IMR-90 (cell line): ENCODE measurements at regions not wholly inside any gene's neighbourhood (a gene's known extent, or its start where the extent isn't known, plus 50 kb on each side); places are given as distances from the start of the nearest gene placed in this dataset.

Source experiments
- ATAC-seq: fragments of 200-7000 bp; cut with Tn5 transposase; 2 replicates; pipeline ENCODE4 v1.9.1; 2020; ENCODE audit warnings: low read depth, mild to moderate bottlenecking, moderate library complexity
- BruUV-seq: library from RNA; stranded (reverse); fragments of 400-500 nt; replicated peaks from 2 replicates; lab custom pipeline; 2021; lab: Mats Ljungman, UMichigan
- CTCF ChIA-PET: fragments of 300-600 bp; formaldehyde crosslinking; extraction: SDS; loops from one replicate; lab custom pipeline; 2021; ENCODE audit warnings: antibody characterized with exemption; lab: Yijun Ruan, JAX
- POLR2A ChIA-PET: fragments of 300-600 bp; sonication (Branson Sonifier 250); formaldehyde crosslinking; loops from one replicate; lab custom pipeline; 2022; ENCODE audit warnings: antibody characterized with exemption; ENCODE audit not compliant: unreplicated experiment; lab: Charles Lee
- DNase-seq: peaks from one replicate; pipeline ENCODE4 v3.0.0; 2013
- H2AFZ ChIP-seq: replicated peaks from 2 replicates; pipeline ENCODE3; 2013; ENCODE audit warnings: low read length, mild to moderate bottlenecking; ENCODE audit not compliant: poor library complexity
- H2AK5ac ChIP-seq: 2 replicates; pipeline ENCODE4 v1.6.1; 2013; ENCODE audit warnings: low read depth, low read length, inconsistent platforms
- H2AK9ac ChIP-seq: replicated peaks from 2 replicates; pipeline ENCODE3; 2013; ENCODE audit warnings: mild to moderate bottlenecking, low read depth, low read length, moderate library complexity; ENCODE audit not compliant: poor library complexity
- H2BK120ac ChIP-seq: 2 replicates; pipeline ENCODE4 v1.6.1; 2013; ENCODE audit warnings: low read depth, low read length, inconsistent platforms
- H2BK15ac ChIP-seq: 3 replicates; pipeline ENCODE4 v1.6.1; 2013; ENCODE audit warnings: low read depth, low read length, inconsistent platforms
- H2BK20ac ChIP-seq: 2 replicates; pipeline ENCODE4 v1.6.1; 2013; ENCODE audit warnings: low read depth, mild to moderate bottlenecking, inconsistent platforms, low read length, moderate library complexity
- H2BK5ac ChIP-seq: 2 replicates; pipeline ENCODE4 v1.6.1; 2013; ENCODE audit warnings: mild to moderate bottlenecking, low read depth, low read length, inconsistent platforms; ENCODE audit not compliant: poor library complexity, severe bottlenecking
- H3K14ac ChIP-seq: replicated peaks from 2 replicates; pipeline ENCODE4 v1.6.1; 2013; ENCODE audit warnings: low read depth, low read length, inconsistent platforms
- H3K18ac ChIP-seq: 2 replicates; pipeline ENCODE4 v1.6.1; 2013; ENCODE audit warnings: low read depth, low read length, control low read depth
- H3K23ac ChIP-seq: 2 replicates; pipeline ENCODE4 v1.6.1; 2013; ENCODE audit warnings: low read depth, low read length, inconsistent platforms
- H3K27ac ChIP-seq: 2 replicates; pipeline ENCODE4 v1.5.1; 2013; ENCODE audit warnings: mild to moderate bottlenecking, control low read depth, low read length; ENCODE audit not compliant: insufficient read depth
- H3K27me3 ChIP-seq: 2 replicates; pipeline ENCODE4 v1.6.1; 2013; ENCODE audit warnings: low read length; ENCODE audit not compliant: control insufficient read depth, insufficient read depth
- H3K36me3 ChIP-seq: 2 replicates; pipeline ENCODE4 v1.6.1; 2013; ENCODE audit warnings: low read length, mixed read lengths; ENCODE audit not compliant: control insufficient read depth, insufficient read depth
- H3K4ac ChIP-seq: 2 replicates; pipeline ENCODE4 v1.6.1; 2013; ENCODE audit warnings: low read depth, low read length, inconsistent platforms
- H3K4me1 ChIP-seq: 2 replicates; pipeline ENCODE4 v1.6.1; 2013; ENCODE audit warnings: low read length, mixed read lengths; ENCODE audit not compliant: control insufficient read depth, insufficient read depth
- H3K4me2 ChIP-seq: 2 replicates; pipeline ENCODE4 v1.6.1; 2013; ENCODE audit warnings: low read depth, mild to moderate bottlenecking, control low read depth, low read length, moderate library complexity
- H3K4me3 ChIP-seq: 2 replicates; pipeline ENCODE4 v1.5.1; 2013; ENCODE audit warnings: low read depth, mild to moderate bottlenecking, control low read depth, low read length, moderate library complexity; ENCODE audit not compliant: insufficient read depth
- H3K56ac ChIP-seq: 2 replicates; pipeline ENCODE4 v1.6.1; 2013; ENCODE audit warnings: low read length, inconsistent platforms; ENCODE audit not compliant: insufficient read depth; ENCODE audit errors: extremely low read depth
- H3K79me1 ChIP-seq, 2 experiments: 2 replicates each; pipeline ENCODE4 v1.6.1; 2013; ENCODE audit warnings: low read length in 2 of 2, inconsistent platforms in 1 of 2, low read depth in 1 of 2
- H3K9ac ChIP-seq: 2 replicates; pipeline ENCODE4 v1.6.1; 2013; ENCODE audit warnings: low read depth, low read length, control low read depth
- H3K9me1 ChIP-seq: 2 replicates; pipeline ENCODE4 v1.6.1; 2013; ENCODE audit warnings: low read length, inconsistent platforms; ENCODE audit not compliant: insufficient read depth
- H3K9me3 ChIP-seq: 2 replicates; pipeline ENCODE4 v1.6.1; 2013; ENCODE audit warnings: low read length; ENCODE audit not compliant: control insufficient read depth, insufficient read depth
- H4K20me1 ChIP-seq: 2 replicates; pipeline ENCODE4 v1.6.1; 2013; ENCODE audit warnings: low read length, inconsistent platforms; ENCODE audit not compliant: insufficient read depth
- H4K5ac ChIP-seq: 2 replicates; pipeline ENCODE4 v1.6.1; 2013; ENCODE audit warnings: mild to moderate bottlenecking, low read depth, low read length, control low read depth
- H4K8ac ChIP-seq, 2 experiments: 2 replicates each; pipeline ENCODE4 v1.6.1; 2013; ENCODE audit warnings: low read depth in 2 of 2, low read length in 2 of 2, control low read depth in 1 of 2, inconsistent platforms in 1 of 2
- H4K91ac ChIP-seq: 2 replicates; pipeline ENCODE4 v1.6.1; 2013; ENCODE audit warnings: low read depth, low read length, inconsistent platforms; ENCODE audit not compliant: insufficient read depth
- CHD1 ChIP-seq: IDR thresholded peaks from 2 replicates; pipeline ENCODE4 v1.6.1; 2012; ENCODE audit warnings: low read depth, low read length, improper control_type of control experiment
- CTCF ChIP-seq: conservative IDR thresholded peaks from 2 replicates; pipeline ENCODE4 v1.5.1; 2012; ENCODE audit warnings: mild to moderate bottlenecking, low read depth, low read length, improper control_type of control experiment
- ELK1 ChIP-seq: fragments of 150-350 bp; IDR thresholded peaks from 2 replicates; pipeline ENCODE4 v1.6.1; 2016; ENCODE audit warnings: low read depth, mild to moderate bottlenecking, low read length, moderate library complexity, borderline replicate concordance
- FOS ChIP-seq: fragments of 150-350 bp; IDR thresholded peaks from 2 replicates; pipeline ENCODE4 v1.6.1; 2016; ENCODE audit warnings: low read depth, low read length
- MAFK ChIP-seq: IDR thresholded peaks from 2 replicates; pipeline ENCODE4 v1.6.1; 2012; ENCODE audit warnings: low read depth, low read length, improper control_type of control experiment
- MAZ ChIP-seq: IDR thresholded peaks from 2 replicates; pipeline ENCODE4 v1.6.1; 2012; ENCODE audit warnings: low read depth, mild to moderate bottlenecking, low read length, improper control_type of control experiment, moderate library complexity, borderline replicate concordance
- MXI1 ChIP-seq: IDR thresholded peaks from 2 replicates; pipeline ENCODE4 v1.6.1; 2012; ENCODE audit warnings: low read depth, mild to moderate bottlenecking, low read length, moderate library complexity, borderline replicate concordance
- POLR2A ChIP-seq: IDR thresholded peaks from 2 replicates; pipeline ENCODE4 v1.6.1; 2012; ENCODE audit warnings: mild to moderate bottlenecking, low read depth, low read length
- RAD21 ChIP-seq: IDR thresholded peaks from 2 replicates; pipeline ENCODE4 v1.6.1; 2012; ENCODE audit warnings: low read length, improper control_type of control experiment
- RCOR1 ChIP-seq: IDR thresholded peaks from 2 replicates; pipeline ENCODE4 v1.6.1; 2012; ENCODE audit warnings: mild to moderate bottlenecking, low read length, improper control_type of control experiment; ENCODE audit not compliant: insufficient replicate concordance
- RFX5 ChIP-seq: IDR thresholded peaks from 2 replicates; pipeline ENCODE4 v1.8.0; 2012; ENCODE audit warnings: low read depth, mild to moderate bottlenecking, low read length, moderate library complexity
- SMC3 ChIP-seq: fragments of 150-350 bp; IDR thresholded peaks from 2 replicates; pipeline ENCODE4 v1.6.1; 2016; ENCODE audit warnings: low read depth, mild to moderate bottlenecking, antibody characterized with exemption, low read length, moderate library complexity
- USF2 ChIP-seq: fragments of 150-350 bp; IDR thresholded peaks from 2 replicates; pipeline ENCODE4 v1.6.1; 2017; ENCODE audit warnings: mild to moderate bottlenecking, antibody characterized with exemption, low read length, low read depth
- WGBS, 2 experiments: methylation state at CpG; one replicate each; pipeline versions ENCODE4 v1.1.5 to v1.1.7; 2013; ENCODE audit warnings: missing lambda C conversion rate in 2 of 2; ENCODE audit not compliant: insufficient read length in 1 of 2; ENCODE audit errors: extremely low coverage in 2 of 2; 5-methylcytosine and 5-hydroxymethylcytosine counted together
- dilution Hi-C: fragments of 300-500 bp; cut with HindIII; formaldehyde crosslinking; loops from one replicate; pipeline ENCODE4 v1.14.3; 2018; ENCODE audit warnings: low sequenced_read_pairs; ENCODE audit not compliant: unreplicated experiment
- in situ Hi-C: fragments of 300-500 bp; cut with MboI; formaldehyde crosslinking; loops from 3 replicates; pipeline ENCODE4 v1.14.3; 2019; ENCODE audit warnings: low sequenced_read_pairs, inconsistent platforms, mixed read lengths
- intact Hi-C: fragments of 100-400 bp; cut with micrococcal nuclease; formaldehyde crosslinking; loops from 2 replicates; pipeline ENCODE4 v1.10.0; 2022

- Histone ChIP-seq H3K56ac (no peak overlapping the region), H4K91ac (no peak overlapping the region), H2BK15ac (no peak overlapping the region), H2AFZ (no peak overlapping the region), H3K9me3 (no peaks in the 10 kb centered on the region), H2BK5ac (no peak overlapping the region), H3K23ac (no peak overlapping the region), H3K4me3 (no peak overlapping the region), H3K9me1 (no peaks in the 10 kb centered on the region), H3K27ac (no peak overlapping the region), H4K5ac (no peak overlapping the region), H2BK20ac (no peak overlapping the region), H2AK5ac (no peak overlapping the region), H3K9ac (no peak overlapping the region), H3K18ac (no peak overlapping the region), H3K36me3 (no peaks in the 10 kb centered on the region), H3K14ac (no peak overlapping the region), H3K4me2 (no peak overlapping the region), H2BK120ac (no peak overlapping the region), H3K4me1 (no peaks in the 10 kb centered on the region; the same call in 1 of the 2 replicates), H3K79me1 (no peaks in the 10 kb centered on the region; a peak in 1 of 4 replicates), H4K20me1 (no peaks in the 10 kb centered on the region), H2AK9ac (no peak overlapping the region), H4K8ac (no peak overlapping the region), H3K27me3 (no peaks in the 10 kb centered on the region), H3K4ac (no peak overlapping the region)
- in situ Hi-C loops (no loop called here), intact Hi-C loops (no loop called here), dilution Hi-C loops (no loop called here)
- no TSS peak for BruUV-seq
- WGBS, 2 experiments = no CpG with 5 or more reads among the region's 5 CpGs
- ChIA-PET CTCF (interaction anchor here (1.0 kb wide), 1 partner anchor 9 kb away, joined by 3 read pairs; no protein-coding TSS in a partner anchor), POLR2A (no interaction called here)
- DNase-seq (no peak), ATAC-seq (no peak)
- TF ChIP-seq MXI1 (no peak), RCOR1 (no peak), SMC3 (no peak), ELK1 (no peak), MAFK (no peak), CTCF (no peak), RAD21 (no peak), RFX5 (no peak), CHD1 (no peak), POLR2A (no peak), USF2 (no peak), MAZ (no peak), FOS (no peak)
These were observed 534.6 kb upstream of the ROBO2 start for GRCh38 chr3:76505202-76505845.
